Lung (tissue), 11 donors: ENCODE measurements at regions not wholly inside any gene's neighbourhood (a gene's known extent, or its start where the extent isn't known, plus 50 kb on each side); places are given as distances from the start of the nearest gene placed in this dataset.

Experiments
- ATAC-seq: fragments of 200-7000 bp; cut with Tn5 transposase; one replicate; pipeline ENCODE4 v1.9.1; 2020; ENCODE audit warnings: moderate number of reproducible peaks; ENCODE audit not compliant: insufficient read depth, low FRiP score
- DNase-seq, 3 donors: peaks; one replicate each; pipeline ENCODE4 v3.0.0-alpha.2; 2013 to 2017
- H3K27ac ChIP-seq, 2 donors: one replicate each; pipeline ENCODE4 v1.5.1; 2013; ENCODE audit warnings: mild to moderate bottlenecking in 2 of 2, moderate library complexity in 2 of 2, control low read depth in 1 of 2, inconsistent platforms in 1 of 2, low read depth in 1 of 2, low read length in 1 of 2
- H3K27me3 ChIP-seq, 3 donors: one replicate each; pipeline ENCODE4 v1.5.1; 2013; ENCODE audit warnings: low read length in 2 of 3; ENCODE audit not compliant: control insufficient read depth in 3 of 3, insufficient read depth in 3 of 3
- H3K36me3 ChIP-seq, 4 donors: one replicate each; pipeline ENCODE4 v1.5.1; 2013; ENCODE audit warnings: low read length in 4 of 4, mild to moderate bottlenecking in 1 of 4, moderate library complexity in 1 of 4; ENCODE audit not compliant: control insufficient read depth in 4 of 4, insufficient read depth in 4 of 4
- H3K4me1 ChIP-seq, 5 donors: one replicate each; pipeline ENCODE4 v1.5.1; 2013; ENCODE audit warnings: low read length in 5 of 5, mild to moderate bottlenecking in 2 of 5, moderate library complexity in 1 of 5; ENCODE audit not compliant: control insufficient read depth in 5 of 5, insufficient read depth in 5 of 5
- H3K4me3 ChIP-seq: one replicate; pipeline ENCODE4 v1.5.1; 2013; ENCODE audit warnings: mild to moderate bottlenecking, control low read depth, moderate library complexity
- H3K9ac ChIP-seq, 2 donors: one replicate each; pipeline ENCODE4 v1.5.1; 2013; ENCODE audit warnings: low read length in 2 of 2, control low read depth in 1 of 2; ENCODE audit not compliant: insufficient read depth in 1 of 2
- H3K9me3 ChIP-seq, 4 donors: one replicate each; pipeline ENCODE4 v1.5.1; 2013; ENCODE audit warnings: low read length in 3 of 4, mild to moderate bottlenecking in 1 of 4, moderate library complexity in 1 of 4; ENCODE audit not compliant: control insufficient read depth in 4 of 4, insufficient read depth in 3 of 4
- CTCF ChIP-seq: IDR thresholded peaks from 2 replicates; pipeline ENCODE4 v1.5.1; 2012; ENCODE audit warnings: mild to moderate bottlenecking; ENCODE audit errors: control extremely low read depth, extremely low read depth
- WGBS, 2 donors: extraction: QIAGEN DNeasy Blood & Tissue Kit; methylation state at CpG; one replicate each; pipeline ENCODE4 v1.1.7; 2013; 5-methylcytosine and 5-hydroxymethylcytosine counted together
- donor health status: control.
- donor health status: control.
- donor health status: Bipolar disorder and iron deficiency.
- donor health status: healthy.
- donor health status: DM: yes; HTN: yes; CAD: no.

- peaks cover 0 to 2% (median 0%) of the 10 kb centered on the region in 4 donors for H3K9me3 ChIP-seq
- H3K36me3 ChIP-seq = no peaks in the 10 kb centered on the region
- H3K27me3 ChIP-seq = peaks cover 0 to 19% (median 10%) of the 10 kb centered on the region in 3 donors
- no peak for DNase-seq
- WGBS, 2 donors = 81 to 89% methylated on average over 8 of the region's 8 CpGs
- H3K4me1 ChIP-seq = no peaks in the 10 kb centered on the region
- H3K27ac ChIP-seq = no peak overlapping the region
- no peak for ATAC-seq
- no peak overlapping the region for H3K4me3 ChIP-seq
- no peak overlapping the region for H3K9ac ChIP-seq
- no peak for TF ChIP-seq CTCF
These were observed 625.4 kb downstream of the BRD1 start for GRCh38 chr22:49202226-49202625.

GRCh38 chr22:49201046-49201970, 626.4 kb downstream of the BRD1 start:
- 85 to 88% methylated on average over 22 of the region's 22 CpGs for WGBS, 2 donors

GRCh38 chr22:49199224-49199623, 628.4 kb downstream of the BRD1 start:
- no peak for TF ChIP-seq CTCF
- ATAC-seq = no peak
- H3K9me3 ChIP-seq = no peaks in the 10 kb centered on the region
- H3K4me1 ChIP-seq = no peaks in the 10 kb centered on the region
- H3K27ac ChIP-seq = no peak overlapping the region
- no peak for DNase-seq
- no peak overlapping the region for H3K9ac ChIP-seq
- H3K27me3 ChIP-seq = peaks cover 0 to 19% (median 12%) of the 10 kb centered on the region in 3 donors
- H3K36me3 ChIP-seq = no peaks in the 10 kb centered on the region
- 72 to 82% methylated on average over 5 of the region's 5 CpGs for WGBS, 2 donors
- no peak overlapping the region for H3K4me3 ChIP-seq

More at GRCh38 chr22:49201046-49201970, 626.4 kb downstream of the BRD1 start:
- no peak for TF ChIP-seq CTCF
- Histone ChIP-seq H3K27me3 (peaks cover 0 to 19% (median 12%) of the 10 kb centered on the region in 3 donors), H3K9ac (no peak overlapping the region), H3K27ac (no peak overlapping the region), H3K4me3 (no peak overlapping the region), H3K4me1 (no peaks in the 10 kb centered on the region), H3K36me3 (no peaks in the 10 kb centered on the region), H3K9me3 (peaks cover 0 to 2% (median 0%) of the 10 kb centered on the region in 4 donors)
- ATAC-seq (no peak), DNase-seq (no peak)
